ENCODE measurements at regions not wholly inside any gene's neighbourhood (a gene's known extent, or its start where the extent isn't known, plus 50 kb on each side); places are given as distances from the start of the nearest gene placed in this dataset.

GRCh38 chr13:47678201-47678968, 322.7 kb downstream of the SUCLA2 start:
- no peaks in the 10 kb centered on the region for H3K27me3 ChIP-seq
- no peaks in the 10 kb centered on the region for H4K20me1 ChIP-seq
- H3K9ac ChIP-seq = no peak overlapping the region
- no peak for TF ChIP-seq Cebpa-rat (IDR thresholded peaks at IDR 0.05)
- H3K4me2 ChIP-seq = no peak overlapping the region
- H3K4me1 ChIP-seq = no peaks in the 10 kb centered on the region
- H3K4me3 ChIP-seq = no peak overlapping the region
- no peaks in the 10 kb centered on the region for H3K9me3 ChIP-seq
- no peak overlapping the region for H3K27ac ChIP-seq
- no peaks in the 10 kb centered on the region for H3K36me3 ChIP-seq

GRCh38 chr13:47675871-47676270, 325.2 kb downstream of the SUCLA2 start:
- Histone ChIP-seq H3K4me1 (no peaks in the 10 kb centered on the region), H3K9me3 (no peaks in the 10 kb centered on the region), H3K36me3 (no peaks in the 10 kb centered on the region), H3K27ac (no peak overlapping the region), H3K9ac (no peak overlapping the region), H3K4me3 (no peak overlapping the region), H3K27me3 (no peaks in the 10 kb centered on the region), H4K20me1 (no peaks in the 10 kb centered on the region), H3K4me2 (no peak overlapping the region)
- no peak for TF ChIP-seq Cebpa-rat (IDR thresholded peaks at IDR 0.05)

- Histone ChIP-seq H3K9ac (no peak overlapping the region), H4K20me1 (no peaks in the 10 kb centered on the region), H3K4me2 (no peak overlapping the region), H3K9me3 (no peaks in the 10 kb centered on the region), H3K36me3 (no peaks in the 10 kb centered on the region), H3K27ac (no peak overlapping the region), H3K4me3 (no peak overlapping the region), H3K4me1 (no peaks in the 10 kb centered on the region), H3K27me3 (no peaks in the 10 kb centered on the region)
- no peak for TF ChIP-seq Cebpa-rat (IDR thresholded peaks at IDR 0.05)
These were observed 327.8 kb downstream of the SUCLA2 start for GRCh38 chr13:47673009-47673850.

GRCh38 chr13:47672245-47673008, 328.6 kb downstream of the SUCLA2 start:
- no peak overlapping the region for H3K27ac ChIP-seq
- H3K27me3 ChIP-seq = no peaks in the 10 kb centered on the region
- H3K36me3 ChIP-seq = no peaks in the 10 kb centered on the region
- H3K4me3 ChIP-seq = no peak overlapping the region
- TF ChIP-seq Cebpa-rat (IDR thresholded peaks at IDR 0.05) = no peak
- no peaks in the 10 kb centered on the region for H4K20me1 ChIP-seq
- no peaks in the 10 kb centered on the region for H3K9me3 ChIP-seq
- H3K4me1 ChIP-seq = no peaks in the 10 kb centered on the region
- H3K9ac ChIP-seq = no peak overlapping the region
- no peak overlapping the region for H3K4me2 ChIP-seq

- H4K20me1 ChIP-seq = no peaks in the 10 kb centered on the region
- H3K4me2 ChIP-seq = no peak overlapping the region
- H3K9me3 ChIP-seq = no peaks in the 10 kb centered on the region
- H3K9ac ChIP-seq = no peak overlapping the region
- H3K4me1 ChIP-seq = no peaks in the 10 kb centered on the region
- H3K36me3 ChIP-seq = no peaks in the 10 kb centered on the region
- no peak overlapping the region for H3K4me3 ChIP-seq
- H3K27ac ChIP-seq = no peak overlapping the region
- no peaks in the 10 kb centered on the region for H3K27me3 ChIP-seq
- no peak for TF ChIP-seq Cebpa-rat (IDR thresholded peaks at IDR 0.05)
These were observed 329.3 kb downstream of the SUCLA2 start for GRCh38 chr13:47671776-47672175.

- Histone ChIP-seq H3K9ac (no peak overlapping the region), H3K27me3 (no peaks in the 10 kb centered on the region), H3K36me3 (no peaks in the 10 kb centered on the region), H3K4me1 (no peaks in the 10 kb centered on the region), H3K4me2 (no peak overlapping the region), H3K9me3 (no peaks in the 10 kb centered on the region), H4K20me1 (no peaks in the 10 kb centered on the region), H3K27ac (no peak overlapping the region), H3K4me3 (no peak overlapping the region)
- TF ChIP-seq Cebpa-rat (IDR thresholded peaks at IDR 0.05) = no peak
These were observed 336.0 kb downstream of the SUCLA2 start for GRCh38 chr13:47665043-47665442.

GRCh38 chr13:47661076-47661475, 340.0 kb downstream of the SUCLA2 start:
- no peaks in the 10 kb centered on the region for H4K20me1 ChIP-seq
- no peak for TF ChIP-seq Cebpa-rat (IDR thresholded peaks at IDR 0.05)
- no peak overlapping the region for H3K4me3 ChIP-seq
- no peaks in the 10 kb centered on the region for H3K27me3 ChIP-seq
- H3K9me3 ChIP-seq = no peaks in the 10 kb centered on the region
- no peak overlapping the region for H3K9ac ChIP-seq
- H3K27ac ChIP-seq = no peak overlapping the region
- no peak overlapping the region for H3K4me2 ChIP-seq
- H3K4me1 ChIP-seq = no peaks in the 10 kb centered on the region
- H3K36me3 ChIP-seq = no peaks in the 10 kb centered on the region

DNA sequence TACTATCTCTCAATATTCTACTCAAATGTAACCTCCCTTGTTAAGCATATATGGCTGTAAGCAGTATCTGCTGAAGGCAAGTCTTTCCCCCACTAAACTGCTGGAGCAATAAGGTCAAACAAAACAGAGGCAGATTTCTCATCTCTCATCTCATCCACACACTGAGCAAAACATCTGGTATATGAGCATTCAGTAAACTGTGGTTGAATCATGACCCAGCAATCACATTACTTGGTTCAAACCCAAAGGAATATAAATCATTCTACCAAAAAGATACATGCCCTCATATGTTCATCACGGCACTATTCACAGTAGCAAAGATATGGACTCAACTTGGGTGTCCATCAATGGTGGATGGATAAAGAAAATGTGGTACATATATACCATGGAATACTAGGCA, 344.4 kb downstream of the SUCLA2 start:
- Histone ChIP-seq H3K4me3 (no peak overlapping the region), H3K27ac (no peak overlapping the region), H3K4me2 (no peak overlapping the region), H3K4me1 (no peaks in the 10 kb centered on the region), H3K9me3 (no peaks in the 10 kb centered on the region), H4K20me1 (no peaks in the 10 kb centered on the region), H3K9ac (no peak overlapping the region), H3K36me3 (no peaks in the 10 kb centered on the region), H3K27me3 (no peaks in the 10 kb centered on the region)
- TF ChIP-seq Cebpa-rat (IDR thresholded peaks at IDR 0.05) = no peak

GRCh38 chr13:47650209-47650608, 350.9 kb downstream of the SUCLA2 start:
- no peak overlapping the region for H3K27ac ChIP-seq
- H3K36me3 ChIP-seq = no peaks in the 10 kb centered on the region
- H3K27me3 ChIP-seq = no peaks in the 10 kb centered on the region
- no peaks in the 10 kb centered on the region for H4K20me1 ChIP-seq
- H3K4me2 ChIP-seq = no peak overlapping the region
- TF ChIP-seq Cebpa-rat (IDR thresholded peaks at IDR 0.05) = no peak
- H3K4me1 ChIP-seq = no peaks in the 10 kb centered on the region
- no peaks in the 10 kb centered on the region for H3K9me3 ChIP-seq
- H3K4me3 ChIP-seq = no peak overlapping the region
- no peak overlapping the region for H3K9ac ChIP-seq

- no peak for TF ChIP-seq Cebpa-rat (IDR thresholded peaks at IDR 0.05)
- no peaks in the 10 kb centered on the region for H3K36me3 ChIP-seq
- H3K27me3 ChIP-seq = no peaks in the 10 kb centered on the region
- no peak overlapping the region for H3K27ac ChIP-seq
- no peaks in the 10 kb centered on the region for H4K20me1 ChIP-seq
- H3K9me3 ChIP-seq = no peaks in the 10 kb centered on the region
- no peak overlapping the region for H3K4me3 ChIP-seq
- no peak overlapping the region for H3K4me2 ChIP-seq
- no peak overlapping the region for H3K9ac ChIP-seq
- H3K4me1 ChIP-seq = no peaks in the 10 kb centered on the region
These were observed 354.1 kb downstream of the SUCLA2 start for GRCh38 chr13:47647001-47647400.
